Esophagus squamous epithelium (tissue), 5 donors: ENCODE measurements at regions not wholly inside any gene's neighbourhood (a gene's known extent, or its start where the extent isn't known, plus 50 kb on each side); places are given as distances from the start of the nearest gene placed in this dataset.

Experiments
- DNase-seq: peaks from one replicate; lab custom pipeline; 2025; lab: John Stamatoyannopoulos, UW
- H3K27ac ChIP-seq, 4 donors: fragments of 200-600 bp; sonication (generic); one replicate each; pipeline ENCODE4 v1.5.1; 2016 to 2019; ENCODE audit warnings: mild to moderate bottlenecking in 1 of 4
- H3K27me3 ChIP-seq, 4 donors: fragments of 200-600 bp; sonication (generic); 1 replicate in 3 of 4; 2 replicates in 1 of 4; pipeline versions ENCODE4 v1.5.1 to v1.6.0; 2017 to 2021; ENCODE audit warnings: antibody characterized with exemption in 1 of 4
- H3K36me3 ChIP-seq, 3 donors: fragments of 200-600 bp; sonication (generic); one replicate each; pipeline ENCODE4 v1.5.1; 2016 to 2019
- H3K4me1 ChIP-seq, 3 donors: fragments of 200-600 bp; sonication (generic); one replicate each; pipeline ENCODE4 v1.5.1; 2017 to 2019
- H3K4me3 ChIP-seq, 4 donors: fragments of 200-600 bp; sonication (generic); 1 replicate in 3 of 4; 2 replicates in 1 of 4; pipeline ENCODE4 v1.5.1; 2016 to 2019; ENCODE audit warnings: mild to moderate bottlenecking in 2 of 4, moderate library complexity in 1 of 4
- H3K9me3 ChIP-seq, 3 donors: fragments of 200-600 bp; sonication (generic); one replicate each; pipeline ENCODE4 v1.5.1; 2016 to 2019
- POLR2A ChIP-seq, 4 donors: fragments of 450-650 bp; IDR thresholded peaks; one replicate each; pipeline ENCODE4 v1.6.1; 2017; ENCODE audit warnings: antibody characterized with exemption in 4 of 4, mild to moderate bottlenecking in 4 of 4, moderate library complexity in 3 of 4
- WGBS, 2 donors: methylation state at CpG; one replicate each; pipeline ENCODE4 v1.1.5; 2018; 5-methylcytosine and 5-hydroxymethylcytosine counted together
- intact Hi-C: fragments of 100-400 bp; cut with DNase I; formaldehyde crosslinking; loops from one replicate; pipeline ENCODE4 v1.15.0; 2022
- TF ChIP-seq, protein P1 (sequence below), 6 experiments: fragments of 450-650 bp in 4 of 6; fragments of 200-600 bp in 2 of 6; sonication (generic) in 2 of 6; IDR thresholded peaks; one replicate each; pipeline ENCODE4 v1.5.1; 2016 to 2019; ENCODE audit warnings: antibody characterized with exemption in 6 of 6, mild to moderate bottlenecking in 4 of 6, moderate library complexity in 4 of 6
- donor health status: DM: yes; HTN: yes; CAD: no.

DNA sequence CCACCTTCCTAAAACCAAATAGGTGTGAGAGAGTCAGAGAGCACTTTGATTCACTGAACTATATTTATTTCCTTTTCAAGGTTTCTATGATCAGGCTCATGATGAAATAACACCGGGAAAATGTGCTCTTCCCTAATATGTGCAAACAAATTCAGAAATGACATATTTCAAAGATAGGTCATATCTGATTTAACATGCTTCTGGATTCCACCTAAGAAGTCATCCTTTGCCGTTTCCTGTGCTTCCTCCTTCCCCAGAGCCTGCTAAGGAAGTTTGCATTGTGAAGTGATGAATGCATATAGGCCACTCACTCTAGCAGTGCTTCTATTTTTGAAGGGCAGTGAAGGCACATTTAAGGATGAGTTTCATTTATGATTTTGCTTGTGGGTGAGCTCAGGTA is 327.6 kb downstream of the TDRD15 start:
- Histone ChIP-seq H3K4me1 (no peaks in the 10 kb centered on the region), H3K36me3 (no peaks in the 10 kb centered on the region), H3K4me3 (no peak overlapping the region), H3K9me3 (no peaks in the 10 kb centered on the region), H3K27ac (no peak overlapping the region), H3K27me3 (no peaks in the 10 kb centered on the region)
- DNase-seq = no peak
- TF ChIP-seq, protein P1, sequence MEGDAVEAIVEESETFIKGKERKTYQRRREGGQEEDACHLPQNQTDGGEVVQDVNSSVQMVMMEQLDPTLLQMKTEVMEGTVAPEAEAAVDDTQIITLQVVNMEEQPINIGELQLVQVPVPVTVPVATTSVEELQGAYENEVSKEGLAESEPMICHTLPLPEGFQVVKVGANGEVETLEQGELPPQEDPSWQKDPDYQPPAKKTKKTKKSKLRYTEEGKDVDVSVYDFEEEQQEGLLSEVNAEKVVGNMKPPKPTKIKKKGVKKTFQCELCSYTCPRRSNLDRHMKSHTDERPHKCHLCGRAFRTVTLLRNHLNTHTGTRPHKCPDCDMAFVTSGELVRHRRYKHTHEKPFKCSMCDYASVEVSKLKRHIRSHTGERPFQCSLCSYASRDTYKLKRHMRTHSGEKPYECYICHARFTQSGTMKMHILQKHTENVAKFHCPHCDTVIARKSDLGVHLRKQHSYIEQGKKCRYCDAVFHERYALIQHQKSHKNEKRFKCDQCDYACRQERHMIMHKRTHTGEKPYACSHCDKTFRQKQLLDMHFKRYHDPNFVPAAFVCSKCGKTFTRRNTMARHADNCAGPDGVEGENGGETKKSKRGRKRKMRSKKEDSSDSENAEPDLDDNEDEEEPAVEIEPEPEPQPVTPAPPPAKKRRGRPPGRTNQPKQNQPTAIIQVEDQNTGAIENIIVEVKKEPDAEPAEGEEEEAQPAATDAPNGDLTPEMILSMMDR (IDR thresholded peaks at IDR 0.05) = no peak
- no peak for TF ChIP-seq POLR2A (IDR thresholded peaks at IDR 0.05)
- intact Hi-C loops = no loop called here
- 45 to 48% methylated on average over 2 of the region's 2 CpGs for WGBS, 2 donors

DNA sequence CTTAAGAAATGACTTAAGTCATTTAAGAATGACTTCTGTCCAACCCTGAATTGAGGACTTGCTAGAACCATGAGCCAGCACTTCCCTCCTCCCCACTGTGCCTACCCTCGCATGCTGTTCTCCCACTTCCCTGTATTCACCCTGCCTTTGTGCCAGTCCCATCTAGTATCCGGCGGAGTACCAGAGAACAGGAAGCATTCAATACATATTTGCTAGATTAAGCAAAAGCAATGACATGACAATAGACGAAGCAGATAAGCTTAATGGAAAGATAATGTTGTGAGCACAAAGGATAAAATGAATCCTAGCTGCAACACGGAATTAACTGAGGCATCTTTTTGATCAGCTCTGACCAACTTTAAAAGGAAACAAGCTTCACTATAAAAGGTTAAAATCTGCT is 328.5 kb downstream of the TDRD15 start:
- no peak overlapping the region for H3K27ac ChIP-seq
- H3K9me3 ChIP-seq = no peaks in the 10 kb centered on the region
- no peaks in the 10 kb centered on the region for H3K27me3 ChIP-seq
- TF ChIP-seq POLR2A (IDR thresholded peaks at IDR 0.05) = no peak
- TF ChIP-seq, protein P1 (IDR thresholded peaks at IDR 0.05) = no peak
- no peak overlapping the region for H3K4me3 ChIP-seq
- DNase-seq = no peak
- H3K36me3 ChIP-seq = no peaks in the 10 kb centered on the region
- no peaks in the 10 kb centered on the region for H3K4me1 ChIP-seq
- intact Hi-C loops = no loop called here
- 38 to 49% methylated on average over 5 of the region's 5 CpGs for WGBS, 2 donors

DNA sequence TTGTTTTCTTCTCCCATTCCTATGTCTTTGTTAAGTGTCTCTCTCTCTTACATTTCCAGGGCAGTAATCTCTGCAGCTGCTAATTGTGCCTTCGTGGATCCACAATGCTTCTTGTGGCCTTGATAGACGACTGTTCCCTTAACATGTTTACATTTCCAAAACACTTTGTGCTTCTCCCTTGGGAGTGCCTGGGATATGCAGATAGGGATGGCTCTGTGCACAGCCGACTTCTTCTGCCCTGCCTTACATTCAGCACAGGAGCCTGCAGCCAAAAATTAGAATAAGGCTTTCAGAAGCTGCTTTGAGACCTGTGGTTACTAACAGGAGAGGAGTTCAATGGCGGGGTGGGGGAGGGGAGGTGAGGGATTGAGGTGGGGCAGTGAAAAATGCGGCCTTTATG is 328.9 kb downstream of the TDRD15 start:
- WGBS, 2 donors = 13 to 29% methylated on average over 4 to 5 of the region's 5 CpGs
- TF ChIP-seq, protein P1 (IDR thresholded peaks at IDR 0.05) = no peak
- no peaks in the 10 kb centered on the region for H3K36me3 ChIP-seq
- no peak overlapping the region for H3K4me3 ChIP-seq
- no peaks in the 10 kb centered on the region for H3K4me1 ChIP-seq
- intact Hi-C loops = no loop called here
- no peaks in the 10 kb centered on the region for H3K27me3 ChIP-seq
- peak overlapping the region in 1 of 4 donors; percentile 7 for H3K27ac ChIP-seq
- H3K9me3 ChIP-seq = no peaks in the 10 kb centered on the region
- no peak for DNase-seq

DNA sequence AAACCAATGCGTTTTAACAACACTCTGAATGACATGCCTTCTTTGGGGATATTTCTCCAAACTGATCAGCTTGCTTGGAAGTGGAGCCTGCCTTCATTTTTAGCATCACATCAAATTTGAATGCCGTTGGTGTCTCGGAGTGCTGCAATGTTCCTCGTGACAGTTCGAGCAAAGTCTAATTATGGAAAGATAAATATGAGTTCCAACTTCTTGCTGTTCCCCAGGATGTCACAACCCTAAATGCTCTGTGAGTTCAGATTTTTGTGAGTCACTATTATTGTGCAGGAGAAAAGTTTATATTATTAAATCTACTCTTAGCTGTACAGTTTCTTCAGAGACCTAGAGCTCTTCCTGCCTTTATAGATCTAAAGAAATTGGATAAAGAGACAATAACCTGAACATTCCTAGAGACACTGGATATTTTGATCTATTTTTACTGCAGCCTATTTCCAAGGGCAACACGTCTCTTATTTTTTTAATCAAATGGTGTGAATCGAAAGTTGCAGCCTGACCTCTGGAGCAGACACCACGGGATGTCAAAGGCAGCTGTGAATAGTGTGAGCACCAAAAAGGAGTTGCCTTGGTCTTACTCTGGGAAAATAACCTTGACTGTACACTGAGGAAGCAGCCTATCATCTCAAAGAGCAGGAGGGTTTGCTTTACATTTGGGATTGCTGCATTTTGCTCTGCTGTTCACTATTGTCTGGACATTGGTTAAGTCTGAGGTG is 330.1 kb downstream of the TDRD15 start:
- 64 to 70% methylated on average over 8 of the region's 8 CpGs for WGBS, 2 donors
- H3K27me3 ChIP-seq = no peaks in the 10 kb centered on the region
- no peak for TF ChIP-seq POLR2A (IDR thresholded peaks at IDR 0.05)
- TF ChIP-seq, protein P1 (IDR thresholded peaks at IDR 0.05) = no peak
- intact Hi-C loops = no loop called here
- no peaks in the 10 kb centered on the region for H3K36me3 ChIP-seq
- peak overlapping the region in 2 of 4 donors; percentile 7 to 14 for H3K27ac ChIP-seq
- DNase-seq = no peak
- H3K9me3 ChIP-seq = no peaks in the 10 kb centered on the region
- no peak overlapping the region for H3K4me3 ChIP-seq
- H3K4me1 ChIP-seq = no peaks in the 10 kb centered on the region

DNA sequence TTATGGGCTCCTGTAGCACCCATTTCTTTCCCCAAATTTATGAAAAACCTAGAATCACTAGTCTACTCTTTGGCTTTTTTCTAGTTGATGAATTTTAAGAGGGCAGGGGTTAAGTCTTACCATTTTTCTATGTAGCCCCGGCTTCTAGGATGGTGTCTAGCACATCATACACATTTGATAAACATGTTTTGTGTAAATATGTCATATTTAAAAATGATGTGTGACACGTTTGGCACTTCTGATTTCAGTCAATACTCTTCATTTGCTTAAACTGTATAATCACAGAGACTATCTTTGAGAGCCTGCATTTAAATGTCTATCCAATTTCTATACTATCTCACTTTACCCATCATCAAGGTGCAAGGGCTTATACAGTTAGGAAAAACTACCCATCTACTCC is 331.1 kb downstream of the TDRD15 start:
- TF ChIP-seq POLR2A (IDR thresholded peaks at IDR 0.05) = no peak
- TF ChIP-seq, protein P1 (IDR thresholded peaks at IDR 0.05) = no peak
- no peak for DNase-seq
- WGBS, 2 donors = 33 to 35% methylated on average over 2 of the region's 2 CpGs
- intact Hi-C loops = no loop called here
- Histone ChIP-seq H3K27me3 (no peaks in the 10 kb centered on the region), H3K36me3 (no peaks in the 10 kb centered on the region), H3K9me3 (no peaks in the 10 kb centered on the region), H3K27ac (no peak overlapping the region), H3K4me1 (no peaks in the 10 kb centered on the region), H3K4me3 (no peak overlapping the region)
